ENCODE measurements at regions not wholly inside any gene's neighbourhood (a gene's known extent, or its start where the extent isn't known, plus 50 kb on each side); places are given as distances from the start of the nearest gene placed in this dataset.

DNA sequence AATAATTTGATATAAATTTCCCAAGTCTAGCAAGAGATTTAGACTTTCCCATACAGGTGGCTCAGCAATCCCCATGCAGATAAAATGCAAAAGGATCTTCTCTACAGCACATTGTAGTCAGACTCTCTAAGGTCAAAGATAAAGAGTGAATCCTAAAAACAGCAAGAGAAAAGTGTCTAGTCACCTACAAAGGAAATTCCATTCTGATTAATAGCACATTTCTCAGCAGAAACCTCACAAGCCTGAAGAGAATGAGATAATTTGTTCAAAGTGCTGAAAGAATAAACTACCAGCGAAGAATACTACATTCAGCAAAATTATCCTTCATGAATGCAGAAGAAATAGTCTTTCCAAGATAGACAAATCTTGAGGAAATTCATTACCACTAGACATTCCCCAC is 493.3 kb downstream of the PRELID2 start:
- H3K4me3 Mint-ChIP-seq, result no peak overlapping the region
- no peaks in the 10 kb centered on the region for H3K27me3 Mint-ChIP-seq
- no peak overlapping the region for H3K27ac Mint-ChIP-seq
- peaks cover 16% of the 10 kb centered on the region for H3K9me3 Mint-ChIP-seq
- no peak for DNase-seq
- H3K36me3 Mint-ChIP-seq (ENCODE audit: low read depth), result no peaks in the 10 kb centered on the region
- H3K4me1 Mint-ChIP-seq (ENCODE audit: low read depth), result no peaks in the 10 kb centered on the region

DNA sequence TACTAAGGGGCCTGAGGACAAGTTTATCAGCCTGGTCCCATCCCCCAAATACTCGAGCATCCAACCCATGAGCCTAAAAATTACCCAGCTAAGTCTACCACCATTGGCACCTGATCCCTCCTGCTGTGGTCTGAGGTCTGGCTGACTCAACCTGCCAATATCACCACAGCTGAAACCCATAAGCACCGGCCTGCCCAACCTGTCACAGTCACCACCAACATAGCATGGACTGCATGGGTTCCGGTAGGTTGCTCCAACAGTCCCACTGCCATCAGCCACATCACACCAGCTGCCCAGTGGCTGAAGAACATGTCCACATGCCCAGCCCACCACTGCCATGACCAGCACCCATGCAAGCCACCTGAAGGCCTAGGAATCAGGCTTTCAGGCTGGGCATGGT is 495.0 kb downstream of the PRELID2 start:
- peaks cover 20% of the 10 kb centered on the region for H3K9me3 Mint-ChIP-seq

GRCh38 chr5:145324767-145325479 is 510.2 kb downstream of the PRELID2 start:
- H3K9me3 Mint-ChIP-seq, result peaks cover 11% of the 10 kb centered on the region
- no peaks in the 10 kb centered on the region for H3K27me3 Mint-ChIP-seq
- H3K4me3 Mint-ChIP-seq, result no peak overlapping the region
- no peak for DNase-seq
- H3K36me3 Mint-ChIP-seq (ENCODE audit: low read depth), result no peaks in the 10 kb centered on the region
- no peaks in the 10 kb centered on the region for H3K4me1 Mint-ChIP-seq (ENCODE audit: low read depth)
- no peak overlapping the region for H3K27ac Mint-ChIP-seq

More for the DNA sequence above, 495.0 kb downstream of the PRELID2 start:
- no peak overlapping the region for H3K27ac Mint-ChIP-seq
- H3K4me3 Mint-ChIP-seq, result no peak overlapping the region
- no peaks in the 10 kb centered on the region for H3K36me3 Mint-ChIP-seq (ENCODE audit: low read depth)
- DNase-seq, result no peak
- no peaks in the 10 kb centered on the region for H3K4me1 Mint-ChIP-seq (ENCODE audit: low read depth)
- no peaks in the 10 kb centered on the region for H3K27me3 Mint-ChIP-seq

DNA sequence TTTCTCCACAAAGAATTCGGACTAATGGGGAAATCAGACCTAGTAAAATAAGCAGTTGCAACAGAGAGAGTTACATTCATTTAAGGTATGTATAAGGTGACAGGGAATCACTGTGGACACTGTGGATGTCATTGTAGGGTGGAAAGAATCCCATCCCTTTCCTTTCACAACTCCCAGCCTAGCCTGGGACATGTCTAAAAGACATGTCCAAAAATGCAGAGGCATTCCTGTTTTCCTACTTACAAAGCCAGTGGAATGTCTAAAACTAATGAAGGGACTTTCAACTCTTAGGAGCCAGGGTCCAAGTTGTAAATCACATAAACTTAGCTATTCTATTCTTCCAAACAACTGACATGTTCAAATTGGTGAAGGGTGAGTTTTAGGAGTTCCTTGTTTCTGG is 511.0 kb downstream of the PRELID2 start:
- Mint-ChIP-seq H3K36me3 (ENCODE audit: low read depth) (no peaks in the 10 kb centered on the region), H3K27me3 (no peaks in the 10 kb centered on the region), H3K9me3 (peaks cover 13% of the 10 kb centered on the region), H3K4me1 (ENCODE audit: low read depth) (no peaks in the 10 kb centered on the region), H3K27ac (no peak overlapping the region), H3K4me3 (no peak overlapping the region)
- no peak for DNase-seq

DNA sequence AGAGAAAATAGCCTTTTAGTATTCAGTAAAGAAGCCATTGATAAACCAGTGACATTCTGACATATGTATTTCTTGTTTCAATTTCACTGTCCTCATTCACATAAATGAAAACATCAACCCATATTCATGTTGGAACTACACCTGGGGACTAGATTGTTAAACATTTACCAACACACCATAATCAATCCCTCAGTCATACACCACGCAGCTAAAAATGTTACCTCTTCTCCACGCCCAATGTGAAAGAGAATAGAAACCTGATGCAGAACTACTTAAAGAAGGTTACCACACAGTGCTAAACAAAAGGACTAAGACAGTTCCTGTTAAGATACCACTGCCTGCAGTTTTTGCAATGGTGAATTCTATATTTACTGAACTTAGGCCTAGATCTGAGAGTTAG is 518.9 kb downstream of the PRELID2 start:
- H3K27ac Mint-ChIP-seq, result no peak overlapping the region
- DNase-seq, result no peak
- no peaks in the 10 kb centered on the region for H3K36me3 Mint-ChIP-seq (ENCODE audit: low read depth)
- H3K4me3 Mint-ChIP-seq, result no peak overlapping the region
- H3K27me3 Mint-ChIP-seq, result no peaks in the 10 kb centered on the region
- no peaks in the 10 kb centered on the region for H3K4me1 Mint-ChIP-seq (ENCODE audit: low read depth)
- peaks cover 18% of the 10 kb centered on the region for H3K9me3 Mint-ChIP-seq

- no peak overlapping the region for H3K4me3 Mint-ChIP-seq
- peaks cover 13% of the 10 kb centered on the region for H3K9me3 Mint-ChIP-seq
- H3K27me3 Mint-ChIP-seq, result no peaks in the 10 kb centered on the region
- H3K36me3 Mint-ChIP-seq (ENCODE audit: low read depth), result no peaks in the 10 kb centered on the region
- no peak for DNase-seq
- no peaks in the 10 kb centered on the region for H3K4me1 Mint-ChIP-seq (ENCODE audit: low read depth)
- H3K27ac Mint-ChIP-seq, result no peak overlapping the region
Observed at GRCh38 chr5:145307866-145308382, 527.2 kb downstream of the PRELID2 start.

DNA sequence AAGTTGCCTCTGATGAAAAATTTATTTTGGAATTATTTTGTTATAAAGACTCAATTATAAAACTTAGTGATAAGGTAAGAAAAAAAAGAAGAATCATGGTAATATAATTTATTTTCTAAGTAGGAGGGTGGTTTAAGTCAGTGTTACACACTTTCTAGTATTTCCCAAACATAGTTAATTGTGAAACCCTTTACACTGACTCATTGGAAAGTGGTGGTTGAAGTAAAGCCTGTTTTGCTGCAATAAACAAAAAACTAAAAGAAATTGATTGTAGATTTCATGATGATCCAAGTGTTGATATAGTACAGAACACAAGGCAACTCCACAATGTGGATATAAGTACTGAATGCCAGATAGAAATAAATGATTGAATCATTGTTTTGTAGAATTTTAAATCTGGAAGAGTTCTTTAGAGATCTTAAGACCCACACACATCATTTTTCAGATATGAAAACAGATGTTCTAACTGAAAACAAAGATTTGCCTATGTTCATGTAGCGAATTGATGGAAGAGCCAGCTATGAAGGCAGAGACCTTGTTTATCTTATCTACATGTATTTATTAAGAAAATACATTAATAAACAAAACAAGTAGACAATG is 539.8 kb downstream of the PRELID2 start:
- DNase-seq, result no peak
- no peak overlapping the region for H3K27ac Mint-ChIP-seq
- H3K27me3 Mint-ChIP-seq, result no peaks in the 10 kb centered on the region
- no peaks in the 10 kb centered on the region for H3K36me3 Mint-ChIP-seq (ENCODE audit: low read depth)
- peaks cover 13% of the 10 kb centered on the region for H3K9me3 Mint-ChIP-seq
- H3K4me1 Mint-ChIP-seq (ENCODE audit: low read depth), result no peaks in the 10 kb centered on the region
- H3K4me3 Mint-ChIP-seq, result no peak overlapping the region

DNA sequence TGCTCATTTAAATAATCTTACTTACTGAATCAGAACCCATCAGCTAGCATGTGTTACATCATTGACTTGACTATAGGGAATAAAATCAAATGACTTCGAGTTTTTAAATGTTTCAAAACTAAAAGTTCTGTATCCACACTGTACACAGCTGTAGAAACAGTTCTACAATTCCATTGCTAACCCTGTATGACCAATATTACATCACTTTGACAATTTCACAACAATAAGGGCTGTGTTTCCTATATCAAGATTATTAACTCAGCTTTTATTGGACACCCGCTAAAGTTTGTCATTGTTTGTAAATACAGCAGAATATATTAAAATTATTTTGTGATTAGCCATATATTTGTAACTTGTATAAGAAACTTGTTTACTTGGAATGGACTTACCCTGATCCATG is 540.8 kb downstream of the PRELID2 start:
- Mint-ChIP-seq H3K9me3 (peaks cover 10% of the 10 kb centered on the region), H3K4me3 (no peak overlapping the region), H3K36me3 (ENCODE audit: low read depth) (no peaks in the 10 kb centered on the region), H3K27ac (no peak overlapping the region), H3K27me3 (no peaks in the 10 kb centered on the region), H3K4me1 (ENCODE audit: low read depth) (no peaks in the 10 kb centered on the region)
- no peak for DNase-seq

DNA sequence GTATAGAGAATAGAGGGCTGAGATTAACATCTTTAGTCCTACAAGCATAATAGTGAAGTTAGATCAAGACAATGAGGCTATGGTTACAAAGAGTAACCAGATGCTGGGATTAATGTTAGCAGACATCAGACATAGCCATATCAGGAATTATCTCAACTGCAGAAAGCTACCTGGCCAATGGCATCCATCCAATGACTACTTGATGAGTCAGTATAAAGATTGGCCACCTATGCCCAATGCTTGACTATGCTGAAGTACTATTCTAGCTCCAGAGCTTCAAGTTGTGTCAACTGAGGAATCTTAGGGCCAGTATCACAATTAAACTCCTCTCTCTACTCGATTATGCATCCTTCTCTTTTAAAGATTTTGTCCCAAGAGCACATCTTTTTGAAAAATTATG is 541.4 kb downstream of the PRELID2 start:
- Mint-ChIP-seq H3K27ac (no peak overlapping the region), H3K4me3 (no peak overlapping the region), H3K36me3 (ENCODE audit: low read depth) (no peaks in the 10 kb centered on the region), H3K27me3 (no peaks in the 10 kb centered on the region), H3K4me1 (ENCODE audit: low read depth) (no peaks in the 10 kb centered on the region), H3K9me3 (peaks cover 10% of the 10 kb centered on the region)
- DNase-seq, result no peak

DNA sequence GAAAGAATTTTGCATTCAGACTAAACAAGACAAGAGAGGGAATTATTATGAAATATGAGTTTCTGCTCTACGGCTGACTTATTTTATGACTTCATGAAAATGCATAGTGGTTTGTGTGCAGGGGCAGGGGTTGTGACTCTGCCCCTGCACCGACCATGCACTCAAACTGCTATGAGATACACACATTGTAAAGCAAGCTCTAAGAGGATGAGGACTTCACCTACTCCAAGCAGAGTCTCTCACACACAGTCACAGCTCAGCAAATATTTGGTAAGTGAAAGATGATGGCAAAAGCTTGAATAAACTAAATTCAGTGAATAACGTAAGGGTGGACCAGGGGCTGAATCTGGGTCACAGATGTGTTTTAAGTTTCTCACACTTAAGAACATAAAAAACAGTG is 542.9 kb downstream of the PRELID2 start:
- no peak for DNase-seq
- H3K4me1 Mint-ChIP-seq (ENCODE audit: low read depth), result no peaks in the 10 kb centered on the region
- no peaks in the 10 kb centered on the region for H3K36me3 Mint-ChIP-seq (ENCODE audit: low read depth)
- no peak overlapping the region for H3K4me3 Mint-ChIP-seq
- no peaks in the 10 kb centered on the region for H3K27me3 Mint-ChIP-seq
- peaks cover 10% of the 10 kb centered on the region for H3K9me3 Mint-ChIP-seq
- no peak overlapping the region for H3K27ac Mint-ChIP-seq

- Mint-ChIP-seq H3K9me3 (peaks cover 2% of the 10 kb centered on the region), H3K27ac (no peak overlapping the region), H3K27me3 (no peaks in the 10 kb centered on the region), H3K4me3 (no peak overlapping the region), H3K36me3 (ENCODE audit: low read depth) (no peaks in the 10 kb centered on the region), H3K4me1 (ENCODE audit: low read depth) (no peaks in the 10 kb centered on the region)
- no peak for DNase-seq
Observed at GRCh38 chr5:145283141-145283810, 551.9 kb downstream of the PRELID2 start.

DNA sequence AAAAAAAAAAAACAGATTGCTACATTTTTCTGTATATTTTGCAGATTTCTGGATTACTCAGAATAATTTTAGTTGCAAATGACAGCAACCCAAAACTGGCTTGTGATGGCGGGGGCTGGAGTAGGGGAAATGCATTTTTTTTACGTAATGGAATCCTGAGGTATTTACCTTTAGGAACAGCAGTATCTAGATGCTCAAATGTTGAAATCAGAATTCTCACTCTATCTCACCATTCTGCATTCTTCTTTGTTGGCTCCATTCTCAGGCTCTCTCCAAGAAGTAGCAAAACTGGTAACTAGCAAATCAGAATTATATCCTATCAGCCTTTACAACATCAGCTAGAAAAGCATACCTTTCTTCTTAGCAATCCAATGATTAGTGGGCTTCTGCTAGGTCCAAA is 554.3 kb downstream of the PRELID2 start:
- peaks cover 2% of the 10 kb centered on the region for H3K9me3 Mint-ChIP-seq
- no peaks in the 10 kb centered on the region for H3K27me3 Mint-ChIP-seq
- H3K27ac Mint-ChIP-seq, result no peak overlapping the region
- H3K4me1 Mint-ChIP-seq (ENCODE audit: low read depth), result no peaks in the 10 kb centered on the region
- DNase-seq, result no peak
- H3K4me3 Mint-ChIP-seq, result no peak overlapping the region
- H3K36me3 Mint-ChIP-seq (ENCODE audit: low read depth), result no peaks in the 10 kb centered on the region

- no peak for DNase-seq
- Mint-ChIP-seq H3K36me3 (ENCODE audit: low read depth) (no peaks in the 10 kb centered on the region), H3K27ac (no peak overlapping the region), H3K4me3 (no peak overlapping the region), H3K4me1 (ENCODE audit: low read depth) (no peaks in the 10 kb centered on the region), H3K27me3 (no peaks in the 10 kb centered on the region), H3K9me3 (peaks cover 2% of the 10 kb centered on the region)
Observed at GRCh38 chr5:145280214-145280613, 554.9 kb downstream of the PRELID2 start.

- no peak for DNase-seq
- Mint-ChIP-seq H3K36me3 (ENCODE audit: low read depth) (no peaks in the 10 kb centered on the region), H3K4me3 (no peak overlapping the region), H3K4me1 (ENCODE audit: low read depth) (no peaks in the 10 kb centered on the region), H3K27ac (no peak overlapping the region), H3K9me3 (peaks cover 21% of the 10 kb centered on the region), H3K27me3 (no peaks in the 10 kb centered on the region)
Observed at GRCh38 chr5:145260670-145261069, 574.5 kb downstream of the PRELID2 start.

DNA sequence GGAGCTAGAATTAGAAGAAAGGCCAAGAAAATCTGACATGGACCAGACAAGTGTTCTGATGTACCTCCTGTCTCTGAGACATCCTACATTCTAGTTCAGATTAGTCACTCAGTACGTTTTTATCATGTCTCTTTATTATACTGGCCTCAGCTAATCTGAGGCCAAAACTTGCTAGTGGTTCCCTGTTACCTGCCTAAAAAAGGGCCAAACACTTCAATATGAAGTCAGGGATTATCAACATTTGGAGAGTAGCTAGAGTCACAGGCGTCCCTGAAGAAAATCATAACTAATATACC is 587.4 kb downstream of the PRELID2 start:
- H3K27me3 Mint-ChIP-seq, result no peaks in the 10 kb centered on the region

More for the DNA sequence above, 587.4 kb downstream of the PRELID2 start:
- H3K36me3 Mint-ChIP-seq (ENCODE audit: low read depth), result no peaks in the 10 kb centered on the region
- no peak overlapping the region for H3K4me3 Mint-ChIP-seq
- H3K27ac Mint-ChIP-seq, result no peak overlapping the region
- DNase-seq, result no peak
- no peaks in the 10 kb centered on the region for H3K4me1 Mint-ChIP-seq (ENCODE audit: low read depth)
- H3K9me3 Mint-ChIP-seq, result peaks cover 8% of the 10 kb centered on the region
